ENCODE measurements at regions not wholly inside any gene's neighbourhood (a gene's known extent, or its start where the extent isn't known, plus 50 kb on each side); places are given as distances from the start of the nearest gene placed in this dataset.

DNA sequence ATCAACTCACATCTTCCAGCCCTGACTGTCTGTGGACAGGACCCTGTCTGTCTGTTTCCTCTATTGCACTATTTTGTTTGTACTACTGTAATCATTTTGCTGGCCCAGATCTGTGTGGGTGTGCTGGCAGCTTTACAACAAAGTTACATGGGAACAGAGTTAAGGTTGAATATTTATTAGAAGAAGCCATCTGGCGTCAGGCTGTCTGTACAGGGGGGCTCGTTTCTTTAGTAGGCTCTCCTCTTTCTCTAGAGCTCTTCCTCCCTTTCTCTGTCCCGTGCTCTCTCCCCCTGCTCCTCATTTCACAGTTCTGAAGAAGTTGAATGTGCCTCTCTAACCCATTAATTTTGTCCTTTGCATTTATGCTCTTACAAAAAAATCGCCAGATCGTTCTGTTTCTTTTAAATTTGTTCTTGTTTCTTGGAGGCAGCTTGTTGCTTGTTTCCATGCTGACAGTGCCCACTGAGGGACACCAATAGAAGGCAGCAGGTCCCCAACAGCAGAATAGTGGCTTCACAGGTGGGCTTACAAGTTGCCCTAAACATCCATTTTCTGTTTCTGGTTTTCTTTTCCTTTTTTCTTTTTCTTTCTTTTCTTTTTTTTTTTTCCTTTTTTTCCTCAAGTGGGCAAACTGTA is 315.2 kb upstream of the ZEB2 start:
- H3K27ac ChIP-seq (ENCODE audit: insufficient read depth in 1 of 2, low read depth in 1 of 2, low read length in 2 of 2, poor library complexity in 1 of 2, severe bottlenecking in 2 of 2) = no peak overlapping the region
- no peaks in the 10 kb centered on the region for H3K36me3 ChIP-seq (ENCODE audit: control insufficient read depth in 4 of 4, insufficient read depth in 4 of 4, low read length in 3 of 4)
- no peaks in the 10 kb centered on the region for H3K9me3 ChIP-seq (ENCODE audit: control extremely low read depth in 1 of 5, control insufficient read depth in 4 of 5, insufficient read depth in 2 of 5, low read depth in 1 of 5, low read length in 4 of 5)
- DNase-seq = no peak
- H3K4me3 ChIP-seq (ENCODE audit: control insufficient read depth in 1 of 7, extremely low read depth in 1 of 7, insufficient read depth in 4 of 7, low read depth in 2 of 7, low read length in 6 of 7) = no peak overlapping the region
- ChIA-PET CTCF (no interaction called here), POLR2A (no interaction called here)
- H3K4me1 ChIP-seq (ENCODE audit: control extremely low read depth in 1 of 4, control insufficient read depth in 4 of 4, insufficient read depth in 4 of 4, low read length in 3 of 4) = no peaks in the 10 kb centered on the region
- WGBS (ENCODE audit: insufficient coverage) = 80% methylated on average over 2 of the region's 5 CpGs
- H3K27me3 ChIP-seq (replicated peaks in 2 of 5; ENCODE audit: control insufficient read depth in 4 of 5, insufficient read depth in 5 of 5, low read length in 4 of 5) = no peaks in the 10 kb centered on the region

DNA sequence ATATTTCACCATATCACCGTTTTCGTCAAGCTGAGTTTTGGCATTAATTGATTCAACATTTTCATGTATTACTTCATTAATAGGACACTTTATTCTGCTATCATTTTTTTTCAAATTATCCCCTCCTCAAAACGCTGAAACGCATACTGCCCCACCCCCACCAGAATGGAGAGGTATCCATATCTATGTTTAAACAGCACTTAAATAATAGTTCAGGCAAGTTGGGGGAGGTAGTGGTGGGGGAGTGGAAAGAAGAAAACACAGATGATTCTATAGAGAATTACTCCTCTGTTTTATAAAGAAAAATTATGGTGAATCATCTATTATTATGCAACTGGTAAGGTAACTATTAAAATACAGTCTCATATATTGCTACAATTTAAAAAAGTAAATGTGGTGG is 314.4 kb upstream of the ZEB2 start:
- ChIA-PET CTCF (no interaction called here), POLR2A (no interaction called here)
- Histone ChIP-seq H3K27ac (ENCODE audit: insufficient read depth in 1 of 2, low read depth in 1 of 2, low read length in 2 of 2, poor library complexity in 1 of 2, severe bottlenecking in 2 of 2) (no peak overlapping the region), H3K4me1 (ENCODE audit: control extremely low read depth in 1 of 4, control insufficient read depth in 4 of 4, insufficient read depth in 4 of 4, low read length in 3 of 4) (no peaks in the 10 kb centered on the region), H3K9me3 (ENCODE audit: control extremely low read depth in 1 of 5, control insufficient read depth in 4 of 5, insufficient read depth in 2 of 5, low read depth in 1 of 5, low read length in 4 of 5) (no peaks in the 10 kb centered on the region), H3K36me3 (ENCODE audit: control insufficient read depth in 4 of 4, insufficient read depth in 4 of 4, low read length in 3 of 4) (no peaks in the 10 kb centered on the region), H3K4me3 (ENCODE audit: control insufficient read depth in 1 of 7, extremely low read depth in 1 of 7, insufficient read depth in 4 of 7, low read depth in 2 of 7, low read length in 6 of 7) (no peak overlapping the region), H3K27me3 (replicated peaks in 2 of 5; ENCODE audit: control insufficient read depth in 4 of 5, insufficient read depth in 5 of 5, low read length in 4 of 5) (no peaks in the 10 kb centered on the region)
- DNase-seq = no peak
- no CpG with 5 or more reads among the region's 4 CpGs for WGBS (ENCODE audit: insufficient coverage)

DNA sequence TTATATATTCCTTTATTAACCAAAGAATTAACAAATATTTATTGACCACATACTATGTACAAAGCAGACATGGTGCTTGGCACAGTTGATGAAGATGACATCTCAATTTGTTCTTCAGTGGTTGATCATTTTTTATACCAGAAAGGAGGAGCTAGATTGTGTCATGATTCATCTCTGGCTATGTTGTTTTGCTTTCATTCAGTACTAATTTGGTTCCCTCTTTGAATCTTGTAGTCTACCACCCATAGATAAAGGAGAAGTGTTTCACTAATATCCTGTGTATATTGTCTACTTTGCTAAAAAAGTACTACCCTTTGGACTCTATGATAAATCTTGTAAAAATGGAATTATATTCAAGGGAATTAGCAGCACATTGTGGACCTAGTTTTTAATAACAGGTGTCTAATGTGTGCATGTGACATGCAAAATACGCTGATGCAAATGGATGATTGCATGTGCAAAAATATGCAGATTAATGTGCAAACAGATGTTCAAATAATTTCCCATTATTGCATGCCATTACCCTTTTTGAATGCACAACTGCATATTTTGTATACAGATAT is 313.2 kb upstream of the ZEB2 start:
- ChIA-PET CTCF (no interaction called here), POLR2A (no interaction called here)
- peak in 2 of 3 donors; percentile 13 to 20 for DNase-seq
- Histone ChIP-seq H3K4me1 (ENCODE audit: control extremely low read depth in 1 of 4, control insufficient read depth in 4 of 4, insufficient read depth in 4 of 4, low read length in 3 of 4) (no peaks in the 10 kb centered on the region), H3K27ac (ENCODE audit: insufficient read depth in 1 of 2, low read depth in 1 of 2, low read length in 2 of 2, poor library complexity in 1 of 2, severe bottlenecking in 2 of 2) (no peak overlapping the region), H3K36me3 (ENCODE audit: control insufficient read depth in 4 of 4, insufficient read depth in 4 of 4, low read length in 3 of 4) (no peaks in the 10 kb centered on the region), H3K4me3 (ENCODE audit: control insufficient read depth in 1 of 7, extremely low read depth in 1 of 7, insufficient read depth in 4 of 7, low read depth in 2 of 7, low read length in 6 of 7) (no peak overlapping the region), H3K27me3 (replicated peaks in 2 of 5; ENCODE audit: control insufficient read depth in 4 of 5, insufficient read depth in 5 of 5, low read length in 4 of 5) (no peaks in the 10 kb centered on the region), H3K9me3 (ENCODE audit: control extremely low read depth in 1 of 5, control insufficient read depth in 4 of 5, insufficient read depth in 2 of 5, low read depth in 1 of 5, low read length in 4 of 5) (no peaks in the 10 kb centered on the region)
- no CpG with 5 or more reads among the region's 1 CpG for WGBS (ENCODE audit: insufficient coverage)

DNA sequence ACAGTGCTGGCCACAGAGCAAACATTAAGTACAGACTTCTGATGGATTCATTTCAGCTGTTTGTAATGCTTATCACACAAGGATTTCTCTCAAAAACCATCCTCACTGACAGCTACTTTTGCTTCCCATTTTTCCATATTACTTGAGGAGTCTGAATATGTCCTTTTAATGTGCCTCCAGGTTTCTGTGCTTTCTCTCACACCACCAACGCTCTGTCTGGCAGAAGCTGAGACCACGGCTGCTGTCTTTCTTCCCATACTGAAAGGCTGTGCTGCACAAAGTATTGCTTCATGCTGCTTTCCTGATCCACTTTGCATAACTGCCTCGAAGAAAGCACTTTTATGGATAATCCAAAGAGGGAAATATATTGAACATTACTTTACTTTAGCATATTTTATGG is 312.1 kb upstream of the ZEB2 start:
- Histone ChIP-seq H3K4me3 (ENCODE audit: control insufficient read depth in 1 of 7, extremely low read depth in 1 of 7, insufficient read depth in 4 of 7, low read depth in 2 of 7, low read length in 6 of 7) (no peak overlapping the region), H3K27me3 (replicated peaks in 2 of 5; ENCODE audit: control insufficient read depth in 4 of 5, insufficient read depth in 5 of 5, low read length in 4 of 5) (no peaks in the 10 kb centered on the region), H3K4me1 (ENCODE audit: control extremely low read depth in 1 of 4, control insufficient read depth in 4 of 4, insufficient read depth in 4 of 4, low read length in 3 of 4) (no peaks in the 10 kb centered on the region), H3K9me3 (ENCODE audit: control extremely low read depth in 1 of 5, control insufficient read depth in 4 of 5, insufficient read depth in 2 of 5, low read depth in 1 of 5, low read length in 4 of 5) (no peaks in the 10 kb centered on the region), H3K27ac (ENCODE audit: insufficient read depth in 1 of 2, low read depth in 1 of 2, low read length in 2 of 2, poor library complexity in 1 of 2, severe bottlenecking in 2 of 2) (no peak overlapping the region), H3K36me3 (ENCODE audit: control insufficient read depth in 4 of 4, insufficient read depth in 4 of 4, low read length in 3 of 4) (no peaks in the 10 kb centered on the region)
- ChIA-PET CTCF (interaction anchor here (0.8 to 1.4 kb wide), 2 partner anchors 14 to 16 kb away, joined by 3 read pairs; no protein-coding TSS in a partner anchor), POLR2A (no interaction called here)
- no peak for DNase-seq
- WGBS (ENCODE audit: insufficient coverage) = 100% methylated on average over 2 of the region's 3 CpGs

DNA sequence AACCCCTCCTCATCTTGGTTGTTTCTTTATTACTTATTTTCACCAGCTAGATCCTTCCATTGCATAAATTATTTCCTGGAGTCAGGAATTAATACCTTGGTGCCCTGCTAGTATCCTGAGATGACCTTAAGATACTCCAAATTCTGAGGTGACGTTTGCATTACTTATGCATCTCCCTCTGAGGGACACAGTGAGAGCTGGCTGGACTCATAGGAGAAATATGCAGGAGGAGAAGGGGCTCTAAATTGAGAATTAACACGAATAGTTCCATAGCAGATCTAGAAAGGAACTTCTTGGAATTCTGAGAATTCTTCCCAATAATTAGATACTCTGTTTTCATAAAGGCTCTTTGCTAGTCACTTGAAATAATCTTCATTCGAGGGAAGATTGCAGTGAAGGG is 310.6 kb upstream of the ZEB2 start:
- no peak for DNase-seq
- no peaks in the 10 kb centered on the region for H3K27me3 ChIP-seq (replicated peaks in 2 of 5; ENCODE audit: control insufficient read depth in 4 of 5, insufficient read depth in 5 of 5, low read length in 4 of 5)
- no peak overlapping the region for H3K4me3 ChIP-seq (ENCODE audit: control insufficient read depth in 1 of 7, extremely low read depth in 1 of 7, insufficient read depth in 4 of 7, low read depth in 2 of 7, low read length in 6 of 7)
- no peaks in the 10 kb centered on the region for H3K36me3 ChIP-seq (ENCODE audit: control insufficient read depth in 4 of 4, insufficient read depth in 4 of 4, low read length in 3 of 4)
- no peak overlapping the region for H3K27ac ChIP-seq (ENCODE audit: insufficient read depth in 1 of 2, low read depth in 1 of 2, low read length in 2 of 2, poor library complexity in 1 of 2, severe bottlenecking in 2 of 2)
- H3K9me3 ChIP-seq (ENCODE audit: control extremely low read depth in 1 of 5, control insufficient read depth in 4 of 5, insufficient read depth in 2 of 5, low read depth in 1 of 5, low read length in 4 of 5) = no peaks in the 10 kb centered on the region
- 100% methylated on average over 1 of the region's 3 CpGs for WGBS (ENCODE audit: insufficient coverage)
- no peaks in the 10 kb centered on the region for H3K4me1 ChIP-seq (ENCODE audit: control extremely low read depth in 1 of 4, control insufficient read depth in 4 of 4, insufficient read depth in 4 of 4, low read length in 3 of 4)
- POLR2A ChIA-PET = no interaction called here
- CTCF ChIA-PET = no interaction called here

DNA sequence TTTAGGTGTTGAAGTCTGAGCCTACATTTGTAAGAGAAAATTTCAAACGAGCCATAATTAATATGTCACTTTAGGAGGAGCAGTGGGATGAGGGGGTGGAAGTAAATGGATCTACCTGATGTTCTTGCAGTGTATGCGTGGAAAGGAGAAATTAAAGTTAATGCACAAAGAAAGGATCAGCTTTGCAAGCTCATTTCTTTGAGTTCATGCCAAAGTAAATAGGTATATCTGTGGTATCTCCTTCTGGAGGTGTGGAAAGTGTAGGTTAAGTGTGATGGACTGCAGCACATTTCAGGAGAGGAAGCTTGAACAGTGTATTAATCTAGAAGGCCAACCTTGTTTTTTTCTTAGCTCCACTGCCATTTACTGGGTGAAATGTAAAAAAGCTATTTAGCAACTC is 307.5 kb upstream of the ZEB2 start:
- DNase-seq = no peak
- H3K27me3 ChIP-seq (replicated peaks in 2 of 5; ENCODE audit: control insufficient read depth in 4 of 5, insufficient read depth in 5 of 5, low read length in 4 of 5) = no peaks in the 10 kb centered on the region
- ChIA-PET POLR2A (no interaction called here), CTCF (no interaction called here)
- no peaks in the 10 kb centered on the region for H3K4me1 ChIP-seq (ENCODE audit: control extremely low read depth in 1 of 4, control insufficient read depth in 4 of 4, insufficient read depth in 4 of 4, low read length in 3 of 4)
- H3K27ac ChIP-seq (ENCODE audit: insufficient read depth in 1 of 2, low read depth in 1 of 2, low read length in 2 of 2, poor library complexity in 1 of 2, severe bottlenecking in 2 of 2) = no peak overlapping the region
- H3K4me3 ChIP-seq (ENCODE audit: control insufficient read depth in 1 of 7, extremely low read depth in 1 of 7, insufficient read depth in 4 of 7, low read depth in 2 of 7, low read length in 6 of 7) = no peak overlapping the region
- no peaks in the 10 kb centered on the region for H3K36me3 ChIP-seq (ENCODE audit: control insufficient read depth in 4 of 4, insufficient read depth in 4 of 4, low read length in 3 of 4)
- H3K9me3 ChIP-seq (ENCODE audit: control extremely low read depth in 1 of 5, control insufficient read depth in 4 of 5, insufficient read depth in 2 of 5, low read depth in 1 of 5, low read length in 4 of 5) = no peaks in the 10 kb centered on the region
- WGBS (ENCODE audit: insufficient coverage) = 90% methylated on average over 2 of the region's 2 CpGs

DNA sequence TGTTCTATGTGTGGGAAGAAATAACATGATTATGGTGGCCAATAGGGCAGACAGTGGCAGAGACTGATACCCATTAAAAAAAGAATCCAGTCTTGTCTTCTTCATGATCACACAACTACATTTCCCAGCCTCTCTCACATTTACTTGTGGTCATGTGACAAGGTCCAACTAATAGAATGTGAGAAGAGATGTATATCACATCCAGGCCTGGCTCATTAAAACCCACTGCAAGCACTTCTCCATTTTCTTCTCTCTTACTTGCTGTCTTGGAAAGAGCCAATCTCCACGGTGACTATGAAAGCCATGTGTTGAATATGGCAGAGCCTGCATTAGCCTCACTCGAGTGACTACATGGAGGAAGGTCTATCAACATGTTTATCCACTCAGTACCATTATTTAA is 306.2 kb upstream of the ZEB2 start:
- Histone ChIP-seq H3K4me3 (ENCODE audit: control insufficient read depth in 1 of 7, extremely low read depth in 1 of 7, insufficient read depth in 4 of 7, low read depth in 2 of 7, low read length in 6 of 7) (no peak overlapping the region), H3K9me3 (ENCODE audit: control extremely low read depth in 1 of 5, control insufficient read depth in 4 of 5, insufficient read depth in 2 of 5, low read depth in 1 of 5, low read length in 4 of 5) (no peaks in the 10 kb centered on the region), H3K4me1 (ENCODE audit: control extremely low read depth in 1 of 4, control insufficient read depth in 4 of 4, insufficient read depth in 4 of 4, low read length in 3 of 4) (no peaks in the 10 kb centered on the region), H3K27me3 (replicated peaks in 2 of 5; ENCODE audit: control insufficient read depth in 4 of 5, insufficient read depth in 5 of 5, low read length in 4 of 5) (no peaks in the 10 kb centered on the region), H3K27ac (ENCODE audit: insufficient read depth in 1 of 2, low read depth in 1 of 2, low read length in 2 of 2, poor library complexity in 1 of 2, severe bottlenecking in 2 of 2) (no peak overlapping the region), H3K36me3 (ENCODE audit: control insufficient read depth in 4 of 4, insufficient read depth in 4 of 4, low read length in 3 of 4) (no peaks in the 10 kb centered on the region)
- WGBS (ENCODE audit: insufficient coverage) = 71% methylated on average over 1 of the region's 2 CpGs
- POLR2A ChIA-PET = no interaction called here
- CTCF ChIA-PET = no interaction called here
- peak in 1 of 3 donors; percentile 3 for DNase-seq

Data from common myeloid progenitor, CD34-positive (primary cell).